ENCODE measurements at regions not wholly inside any gene's neighbourhood (a gene's known extent, or its start where the extent isn't known, plus 50 kb on each side); places are given as distances from the start of the nearest gene placed in this dataset.
"Not testable (repeated sequence)": the region's sequence is repeated elsewhere in the genome, so short reads cannot be mapped to it uniquely, and the experiment has no call there.

DNA sequence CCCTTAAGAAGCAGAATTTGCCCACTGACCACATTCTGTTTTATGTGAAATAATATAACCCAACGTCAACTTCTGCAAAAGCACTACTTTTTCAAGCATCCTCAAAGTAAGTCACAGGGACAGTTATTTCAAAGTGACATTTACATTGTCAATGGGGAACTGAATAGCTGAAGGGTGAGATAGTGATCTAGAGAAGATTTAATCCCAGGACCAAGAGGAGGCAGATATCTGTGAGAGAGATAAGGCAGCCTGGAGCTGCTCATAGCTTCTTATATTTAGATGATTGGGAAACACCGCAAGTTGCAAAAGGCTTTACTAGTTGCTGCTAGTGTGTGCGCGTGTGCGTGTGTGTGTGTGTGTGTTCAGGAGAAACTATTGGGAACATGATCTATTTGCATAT is 210.4 kb upstream of the RFX3 start (continued):
- TF ChIP-seq EZH2phosphoT487 (IDR thresholded peaks at IDR 0.05; ENCODE audit: borderline replicate concordance) (no peak), YY1 (IDR thresholded peaks at IDR 0.05; ENCODE audit: extremely low read depth, insufficient replicate concordance, low read depth, low read length) (no peak), ELF1 (IDR thresholded peaks at IDR 0.05; ENCODE audit: borderline replicate concordance, low read depth) (no peak)
- TF ChIP-seq, protein P1, sequence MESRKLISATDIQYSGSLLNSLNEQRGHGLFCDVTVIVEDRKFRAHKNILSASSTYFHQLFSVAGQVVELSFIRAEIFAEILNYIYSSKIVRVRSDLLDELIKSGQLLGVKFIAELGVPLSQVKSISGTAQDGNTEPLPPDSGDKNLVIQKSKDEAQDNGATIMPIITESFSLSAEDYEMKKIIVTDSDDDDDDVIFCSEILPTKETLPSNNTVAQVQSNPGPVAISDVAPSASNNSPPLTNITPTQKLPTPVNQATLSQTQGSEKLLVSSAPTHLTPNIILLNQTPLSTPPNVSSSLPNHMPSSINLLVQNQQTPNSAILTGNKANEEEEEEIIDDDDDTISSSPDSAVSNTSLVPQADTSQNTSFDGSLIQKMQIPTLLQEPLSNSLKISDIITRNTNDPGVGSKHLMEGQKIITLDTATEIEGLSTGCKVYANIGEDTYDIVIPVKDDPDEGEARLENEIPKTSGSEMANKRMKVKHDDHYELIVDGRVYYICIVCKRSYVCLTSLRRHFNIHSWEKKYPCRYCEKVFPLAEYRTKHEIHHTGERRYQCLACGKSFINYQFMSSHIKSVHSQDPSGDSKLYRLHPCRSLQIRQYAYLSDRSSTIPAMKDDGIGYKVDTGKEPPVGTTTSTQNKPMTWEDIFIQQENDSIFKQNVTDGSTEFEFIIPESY (IDR thresholded peaks at IDR 0.05; ENCODE audit: extremely low read depth, insufficient replicate concordance, low read length): no peak

DNA sequence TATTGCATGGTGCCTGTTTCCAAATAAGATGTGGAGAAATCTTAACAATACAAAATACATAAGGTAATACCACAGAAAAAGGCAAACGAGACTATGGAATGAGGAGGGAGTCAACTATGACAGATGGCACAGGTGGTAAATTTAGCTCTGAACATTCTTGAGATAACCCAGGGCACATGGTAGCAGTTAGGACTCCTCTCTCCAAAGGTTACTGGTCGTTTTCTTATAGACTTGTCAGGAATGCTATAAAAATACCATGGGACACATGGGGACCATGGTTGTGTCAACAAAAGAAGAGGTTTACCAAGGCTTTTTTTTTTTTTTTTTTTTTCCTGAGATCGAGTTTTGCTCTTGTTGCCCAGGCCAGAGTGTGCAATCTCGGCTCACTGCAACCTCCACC is 209.4 kb upstream of the RFX3 start:
- no TSS peak for BruUV-seq (replicated peaks)
- no peaks in the 10 kb centered on the region for H3K36me3 ChIP-seq (ENCODE audit: control insufficient read depth in 1 of 2, insufficient read depth in 2 of 2, low read length in 2 of 2)
- no peaks in the 10 kb centered on the region for H3K79me2 ChIP-seq (ENCODE audit: insufficient read depth, low read length)
- no peaks in the 10 kb centered on the region for H3K27me3 ChIP-seq (ENCODE audit: insufficient read depth, low read length)
- RAD21 ChIA-PET (ENCODE audit: low non-redundant PET in 1 of 2, low total read pairs in 2 of 2, uncharacterized antibody in 2 of 2, unreplicated experiment in 2 of 2): no interaction called here
- intact Hi-C loops (cut with micrococcal nuclease): no loop called here
- ATAC-seq (no peak), DNase-seq (ENCODE audit: low read depth, low spot score) (no peak)
- no peak overlapping the region for H3K4me2 ChIP-seq (ENCODE audit: low read length)
- no peaks in the 10 kb centered on the region for H4K20me1 ChIP-seq (ENCODE audit: insufficient read depth)
- no peak for TF ChIP-seq YY1 (IDR thresholded peaks at IDR 0.05; ENCODE audit: extremely low read depth, insufficient replicate concordance, low read depth, low read length)
- TF ChIP-seq, protein P2, sequence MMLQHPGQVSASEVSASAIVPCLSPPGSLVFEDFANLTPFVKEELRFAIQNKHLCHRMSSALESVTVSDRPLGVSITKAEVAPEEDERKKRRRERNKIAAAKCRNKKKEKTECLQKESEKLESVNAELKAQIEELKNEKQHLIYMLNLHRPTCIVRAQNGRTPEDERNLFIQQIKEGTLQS (IDR thresholded peaks at IDR 0.05): no peak
- no peak for TF ChIP-seq CBX3 (IDR thresholded peaks at IDR 0.05; ENCODE audit: low read depth)
- TF ChIP-seq EZH2 (IDR thresholded peaks at IDR 0.05): no peak
- no peak for TF ChIP-seq JUND (IDR thresholded peaks at IDR 0.05)
- TF ChIP-seq, protein P3, sequence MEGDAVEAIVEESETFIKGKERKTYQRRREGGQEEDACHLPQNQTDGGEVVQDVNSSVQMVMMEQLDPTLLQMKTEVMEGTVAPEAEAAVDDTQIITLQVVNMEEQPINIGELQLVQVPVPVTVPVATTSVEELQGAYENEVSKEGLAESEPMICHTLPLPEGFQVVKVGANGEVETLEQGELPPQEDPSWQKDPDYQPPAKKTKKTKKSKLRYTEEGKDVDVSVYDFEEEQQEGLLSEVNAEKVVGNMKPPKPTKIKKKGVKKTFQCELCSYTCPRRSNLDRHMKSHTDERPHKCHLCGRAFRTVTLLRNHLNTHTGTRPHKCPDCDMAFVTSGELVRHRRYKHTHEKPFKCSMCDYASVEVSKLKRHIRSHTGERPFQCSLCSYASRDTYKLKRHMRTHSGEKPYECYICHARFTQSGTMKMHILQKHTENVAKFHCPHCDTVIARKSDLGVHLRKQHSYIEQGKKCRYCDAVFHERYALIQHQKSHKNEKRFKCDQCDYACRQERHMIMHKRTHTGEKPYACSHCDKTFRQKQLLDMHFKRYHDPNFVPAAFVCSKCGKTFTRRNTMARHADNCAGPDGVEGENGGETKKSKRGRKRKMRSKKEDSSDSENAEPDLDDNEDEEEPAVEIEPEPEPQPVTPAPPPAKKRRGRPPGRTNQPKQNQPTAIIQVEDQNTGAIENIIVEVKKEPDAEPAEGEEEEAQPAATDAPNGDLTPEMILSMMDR (IDR thresholded peaks at IDR 0.05 in 2 of 3, conservative IDR thresholded peaks at IDR 0.05 in 1 of 3; ENCODE audit: borderline replicate concordance in 1 of 3, insufficient read depth in 1 of 3, low read depth in 2 of 3, low read length in 2 of 3): no peak
- no peak for TF ChIP-seq ELF1 (IDR thresholded peaks at IDR 0.05; ENCODE audit: borderline replicate concordance, low read depth)
- TF ChIP-seq SP1 (IDR thresholded peaks at IDR 0.05; ENCODE audit: low read depth): no peak
- TF ChIP-seq TCF7L2 (IDR thresholded peaks at IDR 0.05; ENCODE audit: borderline replicate concordance, extremely low read depth, insufficient read depth, insufficient read length): no peak
- POLR2A ChIA-PET: no interaction called here
- H3K9ac ChIP-seq (ENCODE audit: low read length): no peak overlapping the region
- H3K9me3 ChIP-seq (ENCODE audit: control insufficient read depth in 1 of 2, insufficient read depth in 1 of 2, low read depth in 1 of 2, low read length in 2 of 2): no peaks in the 10 kb centered on the region
- peaks cover 0 to 7% of the 10 kb centered on the region in 2 experiments; a peak in 2 of 4 replicates for H3K4me1 ChIP-seq (ENCODE audit: control insufficient read depth in 1 of 2, insufficient read depth in 2 of 2, low read length in 2 of 2)
- CTCF ChIA-PET: no interaction called here
- H2AFZ ChIP-seq (ENCODE audit: low read depth, low read length, poor library complexity, severe bottlenecking): no peak overlapping the region
- H3K27ac ChIP-seq (ENCODE audit: low read depth, low read length): no peak overlapping the region
- H3K9me2 ChIP-seq (ENCODE audit: insufficient read depth): no peaks in the 10 kb centered on the region
- H3K4me3 ChIP-seq (replicated peaks in 1 of 2; ENCODE audit: low read depth in 1 of 2, low read length in 2 of 2): no peak overlapping the region

DNA sequence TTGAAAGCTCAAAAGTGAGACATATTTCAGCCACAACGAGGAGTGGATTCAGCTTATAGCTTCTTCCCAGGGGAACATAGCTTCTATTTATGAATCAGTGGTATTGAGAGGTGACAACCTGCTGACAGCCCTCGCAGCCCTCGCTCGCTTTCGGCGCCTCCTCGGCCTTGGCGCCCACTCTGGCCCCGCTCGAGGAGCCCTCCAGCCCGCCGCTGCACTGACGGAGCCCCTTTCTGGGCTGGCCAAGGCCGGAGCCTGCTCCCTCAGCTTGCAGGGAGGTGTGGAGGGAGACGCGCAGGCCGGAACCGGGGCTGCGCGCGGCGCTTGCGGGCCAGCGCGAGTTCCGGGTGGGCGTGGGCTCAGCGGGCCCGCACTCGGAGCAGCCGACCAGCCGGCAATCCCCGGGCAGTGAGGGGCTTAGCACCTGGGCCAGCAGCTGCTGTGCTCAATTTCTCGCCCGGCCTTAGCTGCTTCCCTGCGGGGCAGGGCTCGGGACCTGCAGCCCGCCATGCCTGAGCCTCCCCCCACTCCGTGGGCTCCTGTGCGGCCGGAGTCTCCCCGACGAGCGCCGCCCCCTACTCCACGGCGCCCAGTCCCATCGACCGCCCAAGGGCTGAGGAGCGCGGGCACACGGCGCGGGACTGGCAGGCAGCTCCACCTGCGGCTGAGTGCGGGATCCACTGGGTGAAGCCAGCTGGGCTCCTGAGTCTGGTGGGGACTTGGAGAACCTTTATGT is 207.9 kb upstream of the RFX3 start:
- H3K9me3 ChIP-seq (ENCODE audit: control insufficient read depth in 1 of 2, insufficient read depth in 1 of 2, low read depth in 1 of 2, low read length in 2 of 2); H3K4me3 ChIP-seq (replicated peaks in 1 of 2; ENCODE audit: low read depth in 1 of 2, low read length in 2 of 2); H3K27ac ChIP-seq (ENCODE audit: low read depth, low read length); H3K9me2 ChIP-seq (ENCODE audit: insufficient read depth); H4K20me1 ChIP-seq (ENCODE audit: insufficient read depth); BruUV-seq (replicated peaks); H3K4me2 ChIP-seq (ENCODE audit: low read length); H3K79me2 ChIP-seq (ENCODE audit: insufficient read depth, low read length); ATAC-seq; H2AFZ ChIP-seq (ENCODE audit: low read depth, low read length, poor library complexity, severe bottlenecking); H3K9ac ChIP-seq (ENCODE audit: low read length); H3K4me1 ChIP-seq (ENCODE audit: control insufficient read depth in 1 of 2, insufficient read depth in 2 of 2, low read length in 2 of 2); H3K36me3 ChIP-seq (ENCODE audit: control insufficient read depth in 1 of 2, insufficient read depth in 2 of 2, low read length in 2 of 2); H3K27me3 ChIP-seq (ENCODE audit: insufficient read depth, low read length); DNase-seq (ENCODE audit: low read depth, low spot score); POLR2A ChIA-PET: not testable (repeated sequence)
- ChIA-PET RAD21 (ENCODE audit: low non-redundant PET in 1 of 2, low total read pairs in 2 of 2, uncharacterized antibody in 2 of 2, unreplicated experiment in 2 of 2) (interaction anchor here (0.9 to 1.9 kb wide), 3 partner anchors 115 to 343 kb away, joined by 3 to 6 read pairs (median 3); no protein-coding TSS in a partner anchor), CTCF (interaction anchor here (1.3 to 1.8 kb wide), 6 partner anchors 115 to 633 kb away, joined by 5 to 12 read pairs (median 9); no protein-coding TSS in a partner anchor)
- intact Hi-C loops (cut with micrococcal nuclease): loop anchor here (2.0 to 5.0 kb wide), 4 partner anchors 266 to 584 kb away; no protein-coding TSS in a partner anchor
